SK-N-SH (cell line): ENCODE measurements at regions not wholly inside any gene's neighbourhood (a gene's known extent, or its start where the extent isn't known, plus 50 kb on each side); places are given as distances from the start of the nearest gene placed in this dataset.

ENCODE experiments used
- CTCF ChIA-PET: fragments of 300-600, 350-600 bp; formaldehyde crosslinking; extraction: SDS; loops from one replicate; lab custom pipeline; 2021; lab: Yijun Ruan, JAX
- POLR2A ChIA-PET: fragments of 350-600 bp; sonication (Branson Sonifier 250); formaldehyde crosslinking; extraction: SDS; loops from one replicate; lab custom pipeline; 2020; ENCODE audit warnings: antibody characterized with exemption, inconsistent platforms; lab: Yijun Ruan, JAX
- DNase-seq: peaks from one replicate; pipeline ENCODE4 v3.0.0; 2012
- H2AFZ ChIP-seq: fragments of 200-600 bp; sonication (generic); 2 replicates; pipeline ENCODE4 v1.8.1; 2016; ENCODE audit warnings: antibody characterized with exemption, mild to moderate bottlenecking, low read depth
- H3F3A ChIP-seq: fragments of 200-600 bp; sonication (generic); replicated peaks from 2 replicates; pipeline ENCODE3; 2016; ENCODE audit warnings: antibody characterized with exemption, mild to moderate bottlenecking; ENCODE audit not compliant: insufficient read depth
- H3K27ac ChIP-seq, 2 experiments: fragments of 200-500 bp in 1 of 2; fragments of 200-600 bp in 1 of 2; sonication (Bioruptor generic) in 1 of 2; sonication (generic), shearing (Covaris generic) in 1 of 2; 2 replicates each; pipeline versions ENCODE4 v1.5.1 to v1.6.1; 2014 to 2016; ENCODE audit warnings: low read depth in 2 of 2, inconsistent platforms in 1 of 2, low read length in 1 of 2, mild to moderate bottlenecking in 1 of 2, mixed read lengths in 1 of 2
- H3K27me3 ChIP-seq: fragments of 200-600 bp; sonication (generic), shearing (Covaris generic); 2 replicates; pipeline ENCODE4 v1.6.1; 2016; ENCODE audit warnings: mixed run types; ENCODE audit not compliant: insufficient read depth
- H3K36me3 ChIP-seq, 2 experiments: fragments of 200-500 bp in 1 of 2; fragments of 200-600 bp in 1 of 2; sonication (Bioruptor generic) in 1 of 2; sonication (generic) in 1 of 2; replicated peaks in 1 of 2; 2 replicates each; pipeline versions ENCODE3 to v1.5.1; 2014 to 2016; ENCODE audit warnings: low read length in 1 of 2, mild to moderate bottlenecking in 1 of 2; ENCODE audit not compliant: insufficient read depth in 2 of 2, control insufficient read depth in 1 of 2
- H3K4me1 ChIP-seq, 2 experiments: fragments of 200-500 bp in 1 of 2; fragments of 200-600 bp in 1 of 2; sonication (Bioruptor generic) in 1 of 2; sonication (generic), shearing (Covaris generic) in 1 of 2; 2 replicates each; pipeline versions ENCODE4 v1.5.1 to v1.6.1; 2014 to 2016; ENCODE audit warnings: low read depth in 1 of 2, low read length in 1 of 2, mixed run types in 1 of 2; ENCODE audit not compliant: insufficient read depth in 2 of 2, control insufficient read depth in 1 of 2
- H3K4me2 ChIP-seq: fragments of 200-600 bp; sonication (generic), shearing (Covaris generic); 2 replicates; pipeline ENCODE4 v1.6.1; 2017; ENCODE audit warnings: mixed run types
- H3K4me3 ChIP-seq, 2 experiments: fragments of 200-500 bp in 1 of 2; fragments of 200-600 bp in 1 of 2; sonication (Bioruptor generic) in 1 of 2; sonication (generic), shearing (Covaris generic) in 1 of 2; 2 replicates each; pipeline versions ENCODE4 v1.5.1 to v1.8.1; 2014 to 2016; ENCODE audit warnings: low read depth in 2 of 2, inconsistent platforms in 1 of 2, low read length in 1 of 2, mild to moderate bottlenecking in 1 of 2, mixed read lengths in 1 of 2, moderate library complexity in 1 of 2
- H3K79me2 ChIP-seq: fragments of 200-600 bp; sonication (generic); 2 replicates; pipeline ENCODE4 v1.8.1; 2017; ENCODE audit warnings: mild to moderate bottlenecking; ENCODE audit not compliant: insufficient read depth
- H3K9ac ChIP-seq: fragments of 200-600 bp; sonication (generic); 2 replicates; pipeline ENCODE4 v1.6.1; 2017; ENCODE audit warnings: mixed run types
- H3K9me2 ChIP-seq: fragments of 200-600 bp; sonication (generic); 2 replicates; pipeline ENCODE4 v1.6.1; 2017; ENCODE audit warnings: mixed run types
- H3K9me3 ChIP-seq: fragments of 200-600 bp; sonication (generic); 2 replicates; pipeline ENCODE4 v1.6.1; 2017; ENCODE audit warnings: mixed run types, mild to moderate bottlenecking, moderate library complexity
- H4K20me1 ChIP-seq: fragments of 200-600 bp; sonication (generic); 2 replicates; pipeline ENCODE4 v1.6.1; 2017; ENCODE audit warnings: mild to moderate bottlenecking, mixed run types; ENCODE audit not compliant: insufficient read depth
- EP300 ChIP-seq, 2 experiments: IDR thresholded peaks; 2 replicates each; pipeline versions ENCODE4 v1.4.0 to v1.6.1; 2012; ENCODE audit warnings: borderline replicate concordance in 1 of 2, low read depth in 1 of 2, low read length in 1 of 2
- FOSL2 ChIP-seq: IDR thresholded peaks from 2 replicates; pipeline ENCODE4 v1.4.0; 2012; ENCODE audit warnings: low read depth, mild to moderate bottlenecking, moderate library complexity, borderline replicate concordance
- FOXJ3 ChIP-seq: sonication (generic); formaldehyde crosslinking; IDR thresholded peaks from 2 replicates; pipeline ENCODE4 v1.5.1; 2020; ENCODE audit warnings: mild to moderate bottlenecking, missing genetic modification reagents
- GABPA ChIP-seq: IDR thresholded peaks from 2 replicates; pipeline ENCODE4 v1.4.0; 2012; ENCODE audit warnings: low read depth, mild to moderate bottlenecking
- JUND ChIP-seq: IDR thresholded peaks from 2 replicates; pipeline ENCODE4 v1.4.0; 2012
- NFIC ChIP-seq: IDR thresholded peaks from 2 replicates; pipeline ENCODE4 v1.4.0; 2012; ENCODE audit warnings: borderline replicate concordance
- NRF1 ChIP-seq: IDR thresholded peaks from 2 replicates; pipeline ENCODE4 v1.6.1; 2012; ENCODE audit warnings: low read depth, mild to moderate bottlenecking, low read length
- POLR2AphosphoS5 ChIP-seq: IDR thresholded peaks from 2 replicates; pipeline ENCODE4 v1.6.1; 2012; ENCODE audit warnings: low read depth, low read length
- RAD21 ChIP-seq: IDR thresholded peaks from 2 replicates; pipeline ENCODE4 v1.6.1; 2012; ENCODE audit warnings: mild to moderate bottlenecking, low read length
- RFX5 ChIP-seq: IDR thresholded peaks from 2 replicates; pipeline ENCODE4 v1.6.1; 2012; ENCODE audit warnings: mild to moderate bottlenecking, improper control_type of control experiment, low read length
- RXRA ChIP-seq: IDR thresholded peaks from 2 replicates; pipeline ENCODE4 v1.4.0; 2012; ENCODE audit warnings: low read depth, mild to moderate bottlenecking, borderline replicate concordance
- SMC3 ChIP-seq: IDR thresholded peaks from 2 replicates; pipeline ENCODE4 v1.6.1; 2012; ENCODE audit warnings: low read depth, low read length, improper control_type of control experiment
- TEAD4 ChIP-seq: IDR thresholded peaks from 2 replicates; pipeline ENCODE4 v1.4.0; 2012; ENCODE audit warnings: mild to moderate bottlenecking, borderline replicate concordance; ENCODE audit not compliant: insufficient read depth
- WGBS: methylation state at CpG from one replicate; pipeline ENCODE4 v1.1.6; 2017; ENCODE audit warnings: low lambda C conversion rate; 5-methylcytosine and 5-hydroxymethylcytosine counted together
- TF ChIP-seq, protein P1 (sequence below): fragments of 150-350 bp; IDR thresholded peaks from 2 replicates; pipeline ENCODE4 v1.6.1; 2017; ENCODE audit warnings: antibody characterized with exemption, low read length, low read depth, borderline replicate concordance
- TF ChIP-seq, protein P2 (sequence below): IDR thresholded peaks from 2 replicates; pipeline ENCODE4 v1.4.0; 2012; ENCODE audit warnings: low read depth, borderline replicate concordance
- TF ChIP-seq, protein P3 (sequence below): IDR thresholded peaks from 2 replicates; pipeline ENCODE4 v1.4.0; 2012; ENCODE audit warnings: low read depth
- TF ChIP-seq, protein P4 (sequence below): fragments of 200-600 bp; sonication (generic); IDR thresholded peaks from 2 replicates; pipeline ENCODE4 v1.6.1; 2017; ENCODE audit warnings: antibody characterized with exemption, mild to moderate bottlenecking, moderate library complexity
- TF ChIP-seq, protein P5 (sequence below): IDR thresholded peaks from 2 replicates; pipeline ENCODE4; 2012

DNA sequence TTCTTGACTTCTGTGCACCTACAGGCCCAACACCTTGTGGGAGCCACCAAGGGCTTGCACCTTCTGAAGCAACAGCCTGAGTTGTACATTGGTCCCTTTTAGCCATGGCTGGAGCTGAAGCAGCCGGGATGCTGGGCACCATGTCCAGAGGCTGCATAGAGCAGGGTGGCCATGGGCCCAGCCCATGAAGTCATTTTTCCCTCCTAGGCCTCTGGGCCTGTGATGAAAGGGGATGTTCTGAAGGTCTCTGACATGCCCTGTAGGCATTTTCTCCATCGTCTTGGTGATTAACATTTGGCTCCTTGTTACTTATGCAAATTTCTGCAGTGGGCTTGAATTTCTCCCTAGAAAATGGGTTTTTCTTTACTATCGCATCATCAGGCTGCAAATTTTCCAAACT lies 83.1 kb upstream of the ACVR1 start:
- H3K4me2 ChIP-seq: no peak overlapping the region
- H3K4me1 ChIP-seq: no peaks in the 10 kb centered on the region
- WGBS: 47% methylated on average over 3 of the region's 3 CpGs
- ChIA-PET POLR2A (no interaction called here), CTCF (no interaction called here)
- no peaks in the 10 kb centered on the region for H4K20me1 ChIP-seq
- H2AFZ ChIP-seq: no peak overlapping the region
- H3K79me2 ChIP-seq: no peaks in the 10 kb centered on the region
- H3K9me3 ChIP-seq: no peaks in the 10 kb centered on the region
- H3K36me3 ChIP-seq: no peaks in the 10 kb centered on the region
- no peak overlapping the region for H3K4me3 ChIP-seq
- no peak for DNase-seq
- no peaks in the 10 kb centered on the region for H3K27me3 ChIP-seq
- H3K9me2 ChIP-seq: no peaks in the 10 kb centered on the region
- TF ChIP-seq EP300 (IDR thresholded peaks at IDR 0.05; ENCODE audit: borderline replicate concordance in 1 of 2, low read depth in 1 of 2, low read length in 1 of 2): no peak
- no peak for TF ChIP-seq SMC3
- no peak for TF ChIP-seq FOSL2
- TF ChIP-seq GABPA: no peak
- TF ChIP-seq, all 33 proteins: peak for 0
- Histone ChIP-seq H3K9ac (no peak overlapping the region), H3F3A (no peaks in the 10 kb centered on the region), H3K27ac (no peak overlapping the region)

DNA sequence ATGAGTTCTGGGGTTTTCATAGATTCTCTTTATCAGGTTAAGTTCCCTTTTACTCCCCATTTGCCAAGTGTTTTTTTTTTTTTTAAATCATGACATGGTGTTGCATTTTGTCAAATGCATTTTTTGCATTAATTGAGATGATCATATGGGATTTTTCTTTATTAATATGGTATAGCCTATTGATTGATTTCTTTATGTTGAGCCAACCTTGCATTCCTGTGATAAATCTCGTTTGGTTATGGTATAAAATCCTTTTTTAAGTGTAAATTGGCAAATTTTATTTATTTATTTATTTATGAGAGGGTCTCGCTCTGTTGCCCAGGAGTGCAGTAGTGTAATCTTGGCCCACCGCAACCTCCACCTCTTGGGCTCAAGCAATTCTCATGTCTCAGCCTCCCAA lies 81.5 kb upstream of the ACVR1 start:
- Histone ChIP-seq H3K9me3 (no peaks in the 10 kb centered on the region), H3K4me1 (no peaks in the 10 kb centered on the region), H3K79me2 (no peaks in the 10 kb centered on the region), H3K36me3 (no peaks in the 10 kb centered on the region), H3K9ac (no peak overlapping the region), H3K27me3 (no peaks in the 10 kb centered on the region), H4K20me1 (no peaks in the 10 kb centered on the region), H3K27ac (no peak overlapping the region), H3K4me3 (no peak overlapping the region), H3K9me2 (no peaks in the 10 kb centered on the region), H3K4me2 (no peak overlapping the region), H2AFZ (no peak overlapping the region), H3F3A (no peaks in the 10 kb centered on the region)
- no peak for DNase-seq
- ChIA-PET CTCF (no interaction called here), POLR2A (no interaction called here)
- whole genome bisulfite sequencing: 27% methylated on average over 3 of the region's 3 CpGs
- TF ChIP-seq NFIC (no peak), SMC3 (no peak), GABPA (no peak)

DNA sequence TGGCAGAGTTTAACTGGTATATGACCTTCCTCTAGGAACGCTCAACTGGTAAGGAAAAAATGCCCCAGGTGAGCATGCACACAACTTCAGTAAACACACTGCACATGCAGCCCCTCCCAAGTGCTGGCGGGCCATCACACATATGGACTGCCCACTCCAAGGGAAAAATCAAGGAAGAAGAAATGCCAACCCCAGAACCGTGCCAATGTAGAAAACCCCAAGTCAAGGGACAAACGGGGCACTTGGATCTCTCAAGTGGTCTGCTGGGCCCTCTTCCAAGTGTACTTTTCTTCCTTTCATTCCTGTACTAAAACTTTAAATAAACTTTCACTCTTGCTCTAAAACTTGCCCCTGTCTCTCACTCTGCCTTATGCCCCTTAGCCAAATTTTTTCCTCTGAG lies 76.4 kb upstream of the ACVR1 start:
- Histone ChIP-seq H3K4me2 (no peak overlapping the region), H3K27ac (no peak overlapping the region), H3K79me2 (no peaks in the 10 kb centered on the region), H3K9me3 (no peaks in the 10 kb centered on the region), H3K27me3 (no peaks in the 10 kb centered on the region), H3K36me3 (no peaks in the 10 kb centered on the region), H3K4me1 (no peaks in the 10 kb centered on the region), H3K9ac (no peak overlapping the region), H2AFZ (no peak overlapping the region), H3K9me2 (no peaks in the 10 kb centered on the region), H3F3A (no peaks in the 10 kb centered on the region), H3K4me3 (no peak overlapping the region), H4K20me1 (no peaks in the 10 kb centered on the region)
- POLR2A ChIA-PET: no interaction called here
- no peak for DNase-seq
- 18% methylated on average over 4 of the region's 4 CpGs for WGBS
- CTCF ChIA-PET: interaction anchor here (1.1 kb wide), 1 partner anchor 12 kb away, joined by 3 read pairs; no protein-coding TSS in a partner anchor
- TF ChIP-seq, protein P1, sequence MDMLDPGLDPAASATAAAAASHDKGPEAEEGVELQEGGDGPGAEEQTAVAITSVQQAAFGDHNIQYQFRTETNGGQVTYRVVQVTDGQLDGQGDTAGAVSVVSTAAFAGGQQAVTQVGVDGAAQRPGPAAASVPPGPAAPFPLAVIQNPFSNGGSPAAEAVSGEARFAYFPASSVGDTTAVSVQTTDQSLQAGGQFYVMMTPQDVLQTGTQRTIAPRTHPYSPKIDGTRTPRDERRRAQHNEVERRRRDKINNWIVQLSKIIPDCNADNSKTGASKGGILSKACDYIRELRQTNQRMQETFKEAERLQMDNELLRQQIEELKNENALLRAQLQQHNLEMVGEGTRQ: no peak
- TF ChIP-seq, protein P2, sequence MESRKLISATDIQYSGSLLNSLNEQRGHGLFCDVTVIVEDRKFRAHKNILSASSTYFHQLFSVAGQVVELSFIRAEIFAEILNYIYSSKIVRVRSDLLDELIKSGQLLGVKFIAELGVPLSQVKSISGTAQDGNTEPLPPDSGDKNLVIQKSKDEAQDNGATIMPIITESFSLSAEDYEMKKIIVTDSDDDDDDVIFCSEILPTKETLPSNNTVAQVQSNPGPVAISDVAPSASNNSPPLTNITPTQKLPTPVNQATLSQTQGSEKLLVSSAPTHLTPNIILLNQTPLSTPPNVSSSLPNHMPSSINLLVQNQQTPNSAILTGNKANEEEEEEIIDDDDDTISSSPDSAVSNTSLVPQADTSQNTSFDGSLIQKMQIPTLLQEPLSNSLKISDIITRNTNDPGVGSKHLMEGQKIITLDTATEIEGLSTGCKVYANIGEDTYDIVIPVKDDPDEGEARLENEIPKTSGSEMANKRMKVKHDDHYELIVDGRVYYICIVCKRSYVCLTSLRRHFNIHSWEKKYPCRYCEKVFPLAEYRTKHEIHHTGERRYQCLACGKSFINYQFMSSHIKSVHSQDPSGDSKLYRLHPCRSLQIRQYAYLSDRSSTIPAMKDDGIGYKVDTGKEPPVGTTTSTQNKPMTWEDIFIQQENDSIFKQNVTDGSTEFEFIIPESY: no peak
- TF ChIP-seq RXRA (no peak), RAD21 (no peak), NRF1 (no peak), RFX5 (no peak), JUND (no peak), TEAD4 (no peak), SMC3 (no peak), POLR2AphosphoS5 (no peak), FOXJ3 (CRISPR knock-in tag) (no peak)
- TF ChIP-seq, protein P3, sequence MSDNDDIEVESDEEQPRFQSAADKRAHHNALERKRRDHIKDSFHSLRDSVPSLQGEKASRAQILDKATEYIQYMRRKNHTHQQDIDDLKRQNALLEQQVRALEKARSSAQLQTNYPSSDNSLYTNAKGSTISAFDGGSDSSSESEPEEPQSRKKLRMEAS: no peak
- TF ChIP-seq, protein P4, sequence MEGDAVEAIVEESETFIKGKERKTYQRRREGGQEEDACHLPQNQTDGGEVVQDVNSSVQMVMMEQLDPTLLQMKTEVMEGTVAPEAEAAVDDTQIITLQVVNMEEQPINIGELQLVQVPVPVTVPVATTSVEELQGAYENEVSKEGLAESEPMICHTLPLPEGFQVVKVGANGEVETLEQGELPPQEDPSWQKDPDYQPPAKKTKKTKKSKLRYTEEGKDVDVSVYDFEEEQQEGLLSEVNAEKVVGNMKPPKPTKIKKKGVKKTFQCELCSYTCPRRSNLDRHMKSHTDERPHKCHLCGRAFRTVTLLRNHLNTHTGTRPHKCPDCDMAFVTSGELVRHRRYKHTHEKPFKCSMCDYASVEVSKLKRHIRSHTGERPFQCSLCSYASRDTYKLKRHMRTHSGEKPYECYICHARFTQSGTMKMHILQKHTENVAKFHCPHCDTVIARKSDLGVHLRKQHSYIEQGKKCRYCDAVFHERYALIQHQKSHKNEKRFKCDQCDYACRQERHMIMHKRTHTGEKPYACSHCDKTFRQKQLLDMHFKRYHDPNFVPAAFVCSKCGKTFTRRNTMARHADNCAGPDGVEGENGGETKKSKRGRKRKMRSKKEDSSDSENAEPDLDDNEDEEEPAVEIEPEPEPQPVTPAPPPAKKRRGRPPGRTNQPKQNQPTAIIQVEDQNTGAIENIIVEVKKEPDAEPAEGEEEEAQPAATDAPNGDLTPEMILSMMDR: no peak
- TF ChIP-seq, protein P5, sequence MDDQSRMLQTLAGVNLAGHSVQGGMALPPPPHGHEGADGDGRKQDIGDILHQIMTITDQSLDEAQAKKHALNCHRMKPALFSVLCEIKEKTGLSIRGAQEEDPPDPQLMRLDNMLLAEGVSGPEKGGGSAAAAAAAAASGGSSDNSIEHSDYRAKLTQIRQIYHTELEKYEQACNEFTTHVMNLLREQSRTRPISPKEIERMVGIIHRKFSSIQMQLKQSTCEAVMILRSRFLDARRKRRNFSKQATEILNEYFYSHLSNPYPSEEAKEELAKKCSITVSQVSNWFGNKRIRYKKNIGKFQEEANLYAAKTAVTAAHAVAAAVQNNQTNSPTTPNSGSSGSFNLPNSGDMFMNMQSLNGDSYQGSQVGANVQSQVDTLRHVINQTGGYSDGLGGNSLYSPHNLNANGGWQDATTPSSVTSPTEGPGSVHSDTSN: no peak
